Hepatocyte (in vitro differentiated cells): ENCODE measurements at regions not wholly inside any gene's neighbourhood (a gene's known extent, or its start where the extent isn't known, plus 50 kb on each side); places are given as distances from the start of the nearest gene placed in this dataset.

ENCODE experiments used
- EZH2phosphoT487 ChIP-seq: fragments of 200-600 bp; sonication (generic); IDR thresholded peaks from one replicate; pipeline ENCODE4 v1.6.1; 2018; ENCODE audit warnings: antibody characterized with exemption, mild to moderate bottlenecking, low read depth, moderate library complexity; ENCODE audit not compliant: unreplicated experiment, severe bottlenecking
- TF ChIP-seq, protein P1 (sequence below): fragments of 200-600 bp; sonication (generic); IDR thresholded peaks from 2 replicates; pipeline ENCODE4 v1.5.1; 2016; ENCODE audit warnings: antibody characterized with exemption, mild to moderate bottlenecking; ENCODE audit not compliant: poor library complexity

DNA sequence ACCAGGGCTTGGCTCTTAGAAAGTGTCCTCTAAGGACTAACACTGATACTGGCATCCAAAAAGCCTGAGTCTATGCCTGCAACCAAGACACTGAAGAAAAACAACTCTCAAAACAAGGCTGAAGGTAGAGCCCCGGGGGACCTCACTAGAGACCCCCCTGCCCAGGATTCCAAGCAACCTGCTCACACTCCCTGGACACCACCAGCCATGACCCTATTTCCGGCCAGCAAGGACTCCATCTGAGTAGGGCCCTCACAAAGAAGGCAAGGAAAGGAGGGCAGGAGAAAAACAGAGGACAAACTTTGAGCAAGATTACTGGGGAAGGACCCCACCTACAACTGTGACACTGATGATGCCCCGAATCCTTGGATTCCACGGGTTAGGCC, 343.1 kb downstream of the NPHP4 start:
- TF ChIP-seq EZH2phosphoT487: no peak
- TF ChIP-seq, protein P1, sequence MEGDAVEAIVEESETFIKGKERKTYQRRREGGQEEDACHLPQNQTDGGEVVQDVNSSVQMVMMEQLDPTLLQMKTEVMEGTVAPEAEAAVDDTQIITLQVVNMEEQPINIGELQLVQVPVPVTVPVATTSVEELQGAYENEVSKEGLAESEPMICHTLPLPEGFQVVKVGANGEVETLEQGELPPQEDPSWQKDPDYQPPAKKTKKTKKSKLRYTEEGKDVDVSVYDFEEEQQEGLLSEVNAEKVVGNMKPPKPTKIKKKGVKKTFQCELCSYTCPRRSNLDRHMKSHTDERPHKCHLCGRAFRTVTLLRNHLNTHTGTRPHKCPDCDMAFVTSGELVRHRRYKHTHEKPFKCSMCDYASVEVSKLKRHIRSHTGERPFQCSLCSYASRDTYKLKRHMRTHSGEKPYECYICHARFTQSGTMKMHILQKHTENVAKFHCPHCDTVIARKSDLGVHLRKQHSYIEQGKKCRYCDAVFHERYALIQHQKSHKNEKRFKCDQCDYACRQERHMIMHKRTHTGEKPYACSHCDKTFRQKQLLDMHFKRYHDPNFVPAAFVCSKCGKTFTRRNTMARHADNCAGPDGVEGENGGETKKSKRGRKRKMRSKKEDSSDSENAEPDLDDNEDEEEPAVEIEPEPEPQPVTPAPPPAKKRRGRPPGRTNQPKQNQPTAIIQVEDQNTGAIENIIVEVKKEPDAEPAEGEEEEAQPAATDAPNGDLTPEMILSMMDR: no peak
